ENCODE measurements at regions not wholly inside any gene's neighbourhood (a gene's known extent, or its start where the extent isn't known, plus 50 kb on each side); places are given as distances from the start of the nearest gene placed in this dataset.

GRCh38 chr4:126798214-126798613 lies 834.5 kb upstream of the INTU start:
- intact Hi-C loops (cut with DNase I), result no loop called here
- no peak for DNase-seq
- no peak for ATAC-seq (ENCODE audit: poor library complexity)

- DNase-seq (no peak), ATAC-seq (ENCODE audit: poor library complexity) (no peak)
- intact Hi-C loops (cut with DNase I), result no loop called here
Measured at GRCh38 chr4:126799416-126799815, 833.3 kb upstream of the INTU start.

- intact Hi-C loops (cut with DNase I), result no loop called here
Measured at GRCh38 chr4:126799971-126800574, 832.7 kb upstream of the INTU start.

DNA sequence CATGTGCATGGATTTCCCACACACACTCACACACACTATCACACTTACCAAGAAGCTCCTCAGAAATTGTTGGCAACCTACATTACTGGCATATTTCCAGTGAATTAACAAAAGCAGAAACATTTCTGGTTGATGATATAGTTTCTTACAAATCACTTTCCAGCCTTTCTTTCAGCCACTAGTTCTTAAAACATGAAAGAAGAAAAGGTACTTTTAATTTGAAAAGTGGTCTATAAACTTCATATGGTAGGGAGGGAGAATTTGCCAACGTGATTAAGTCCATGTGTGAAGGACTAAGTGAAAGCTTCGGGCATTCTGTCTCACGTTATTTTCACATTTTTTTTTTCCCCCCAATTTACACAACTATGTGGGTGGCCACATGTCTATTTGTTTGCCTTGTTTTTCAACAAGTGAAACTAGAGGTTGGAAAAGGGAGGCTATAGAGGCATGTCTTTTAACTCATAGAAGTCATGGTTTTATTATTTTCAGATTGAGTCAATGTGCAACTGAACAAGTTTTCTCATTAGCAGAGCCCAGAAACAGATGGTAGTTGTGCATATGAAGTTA lies 832.1 kb upstream of the INTU start:
- intact Hi-C loops (cut with DNase I), result no loop called here
- ATAC-seq (ENCODE audit: poor library complexity), result no peak
- DNase-seq, result no peak

More at GRCh38 chr4:126799971-126800574, 832.7 kb upstream of the INTU start:
- ATAC-seq (ENCODE audit: poor library complexity) (no peak), DNase-seq (no peak)

DNA sequence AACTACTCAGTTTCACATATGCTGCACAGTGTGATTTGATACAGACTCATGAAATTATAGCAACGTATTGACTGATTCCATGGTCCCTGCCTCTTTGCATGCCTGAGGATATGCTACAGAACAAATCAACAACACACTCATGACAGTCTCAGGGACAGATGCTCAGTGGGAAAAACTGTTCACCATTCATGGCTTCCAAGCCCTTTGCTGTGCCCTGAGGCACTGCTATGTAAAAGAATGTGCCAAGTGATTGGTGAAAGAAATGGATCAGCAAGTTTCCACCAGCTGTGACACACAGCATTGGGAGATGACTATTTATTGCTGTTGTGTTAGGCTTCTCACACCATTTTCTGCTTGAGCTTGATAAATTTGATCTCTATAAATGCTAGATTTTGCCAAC lies 825.6 kb upstream of the INTU start:
- intact Hi-C loops (cut with DNase I), result no loop called here
- DNase-seq (no peak), ATAC-seq (ENCODE audit: poor library complexity) (no peak)

DNA sequence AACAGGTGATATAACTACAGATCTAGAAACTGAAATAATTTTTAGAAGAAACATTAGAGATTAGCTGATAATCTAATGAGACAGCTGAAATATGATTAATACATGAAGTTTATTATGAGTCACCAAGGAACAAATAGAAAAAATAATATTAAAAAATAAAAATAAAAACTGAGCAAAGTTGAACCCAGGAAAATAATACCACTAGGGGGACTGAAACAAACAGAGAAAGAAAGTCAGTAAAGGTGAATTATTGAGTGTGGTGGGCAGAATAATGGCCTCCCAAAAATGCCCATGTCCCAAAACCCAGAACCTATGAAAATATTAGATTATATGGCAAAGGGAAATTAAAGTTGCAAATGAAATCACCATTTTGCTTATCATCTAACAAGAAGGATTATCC lies 820.7 kb upstream of the INTU start:
- ATAC-seq (ENCODE audit: poor library complexity), result no peak
- intact Hi-C loops (cut with DNase I), result no loop called here
- DNase-seq, result no peak

DNA sequence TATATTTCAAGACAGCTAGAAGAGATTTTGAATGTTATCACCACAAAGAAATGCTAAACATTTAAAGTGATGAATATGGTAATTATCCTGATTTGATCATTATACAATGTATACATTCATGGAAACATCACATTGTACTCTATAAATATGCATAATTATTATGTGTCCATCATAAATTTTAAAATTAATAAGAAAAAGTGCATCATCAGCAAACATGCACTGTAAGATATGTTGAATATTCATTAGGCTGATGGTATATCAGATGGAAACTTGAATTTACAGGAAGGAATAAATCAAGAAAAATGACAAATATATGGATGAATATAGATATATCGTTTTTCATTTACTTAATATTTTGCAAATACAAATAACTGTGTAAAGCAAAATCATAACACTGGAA lies 812.1 kb upstream of the INTU start:
- intact Hi-C loops (cut with DNase I), result no loop called here
- DNase-seq (no peak), ATAC-seq (ENCODE audit: poor library complexity) (no peak)

DNA sequence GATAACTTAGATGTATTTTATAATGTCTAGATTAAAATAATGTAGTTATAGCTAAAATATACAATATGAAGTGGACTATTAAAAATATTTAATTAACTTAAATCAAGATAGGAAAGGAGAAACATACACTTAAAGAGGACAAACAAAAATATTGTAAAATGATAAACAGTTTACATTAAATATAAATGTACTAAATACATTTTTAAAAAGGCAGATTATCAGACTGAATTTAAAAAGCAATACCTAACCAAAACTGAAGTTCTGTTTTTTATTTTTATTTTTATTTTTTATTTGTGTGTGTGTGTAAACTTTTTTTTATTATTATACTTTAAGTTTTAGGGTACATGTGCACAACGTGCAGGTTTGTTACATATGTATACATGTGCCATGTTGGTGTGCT lies 811.6 kb upstream of the INTU start:
- intact Hi-C loops (cut with DNase I), result no loop called here
- no peak for ATAC-seq (ENCODE audit: poor library complexity)
- DNase-seq, result no peak

DNA sequence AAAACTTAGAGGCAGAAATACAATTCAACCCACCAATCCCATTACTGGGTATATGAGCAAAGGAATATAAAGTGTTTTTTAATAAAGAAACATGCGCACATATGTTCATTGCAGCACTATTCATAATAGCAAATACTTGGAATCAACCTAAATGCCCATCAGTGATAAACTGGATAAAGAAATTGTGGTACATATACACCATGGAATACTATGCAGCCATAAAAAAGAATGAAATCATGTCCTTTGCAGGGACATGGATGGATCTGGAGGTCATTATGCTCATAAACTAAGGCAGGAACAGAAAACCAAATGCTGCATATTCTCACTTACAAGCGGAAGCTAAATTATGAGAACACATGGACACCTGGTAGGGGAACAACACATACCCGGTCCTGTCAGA lies 807.7 kb upstream of the INTU start:
- DNase-seq (no peak), ATAC-seq (ENCODE audit: poor library complexity) (no peak)
- intact Hi-C loops (cut with DNase I), result no loop called here

DNA sequence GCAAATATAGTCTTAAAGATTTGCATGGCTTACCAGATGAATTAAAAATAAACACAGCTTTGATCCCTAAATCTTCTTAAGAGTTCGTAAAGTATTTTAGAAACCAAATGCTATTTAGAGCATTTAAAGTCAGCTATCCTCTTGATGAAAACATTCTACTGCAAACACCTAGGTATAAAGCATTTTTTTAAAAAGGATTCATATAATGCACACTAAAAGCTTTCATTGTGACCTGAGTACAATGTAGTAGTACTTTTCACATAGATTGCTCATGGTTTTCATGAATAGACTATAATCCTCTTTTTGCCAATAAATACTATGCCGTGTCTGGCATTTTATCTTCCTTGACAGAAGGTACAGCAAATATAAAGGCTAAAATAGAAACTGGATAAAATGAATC lies 805.1 kb upstream of the INTU start:
- intact Hi-C loops (cut with DNase I), result no loop called here
- ATAC-seq (ENCODE audit: poor library complexity), result no peak
- DNase-seq, result no peak

DNA sequence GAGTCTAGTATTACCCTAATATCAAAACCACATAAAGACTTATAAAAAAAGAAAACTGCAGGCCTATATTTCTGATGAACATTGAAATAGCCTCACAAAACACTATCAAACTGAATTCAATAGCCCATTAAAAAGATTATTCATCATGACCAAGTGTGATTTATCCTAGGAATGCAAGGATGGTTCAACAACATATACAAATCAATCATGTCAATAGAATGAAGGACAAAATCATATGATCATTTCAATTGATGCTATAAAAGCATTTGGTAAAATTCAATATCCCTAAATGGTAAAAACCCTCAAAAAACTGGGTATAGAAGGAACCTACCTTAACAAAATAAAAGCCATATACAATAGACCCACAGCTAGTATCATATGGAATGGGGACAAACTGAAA lies 797.9 kb upstream of the INTU start:
- ATAC-seq (ENCODE audit: poor library complexity) (no peak), DNase-seq (no peak)
- intact Hi-C loops (cut with DNase I), result no loop called here

- DNase-seq (no peak), ATAC-seq (ENCODE audit: poor library complexity) (no peak)
- intact Hi-C loops (cut with DNase I), result no loop called here
Measured at GRCh38 chr4:126838941-126839679, 793.6 kb upstream of the INTU start.

- intact Hi-C loops (cut with DNase I), result no loop called here
- ATAC-seq (ENCODE audit: poor library complexity) (no peak), DNase-seq (no peak)
Measured at GRCh38 chr4:126843492-126844067, 789.2 kb upstream of the INTU start.

GRCh38 chr4:126850286-126850685 lies 782.5 kb upstream of the INTU start:
- no peak for ATAC-seq (ENCODE audit: poor library complexity)
- intact Hi-C loops (cut with DNase I), result no loop called here
- DNase-seq, result no peak

GRCh38 chr4:126851391-126851790 lies 781.4 kb upstream of the INTU start:
- intact Hi-C loops (cut with DNase I), result no loop called here
- DNase-seq (no peak), ATAC-seq (ENCODE audit: poor library complexity) (no peak)

DNA sequence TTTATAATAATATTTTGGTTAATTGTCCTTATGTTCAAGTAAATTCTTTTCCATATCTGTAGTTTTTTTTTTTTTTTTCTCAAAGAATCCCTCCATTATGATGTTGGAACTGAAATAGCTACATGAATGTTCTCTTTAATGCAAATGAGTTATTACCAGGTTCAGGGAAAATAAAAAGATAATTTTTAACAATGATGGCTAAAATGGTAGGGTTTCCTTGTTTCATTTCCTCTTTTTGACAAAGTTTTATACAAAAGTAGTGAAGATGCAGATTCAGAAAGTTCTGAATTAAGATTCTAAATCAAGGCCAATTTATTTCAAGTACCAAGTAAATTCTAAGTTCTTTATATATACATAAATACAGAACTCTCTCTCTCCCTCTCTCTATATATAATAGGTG lies 779.0 kb upstream of the INTU start:
- no peak for ATAC-seq (ENCODE audit: poor library complexity)
- DNase-seq, result no peak
- intact Hi-C loops (cut with DNase I), result no loop called here

DNA sequence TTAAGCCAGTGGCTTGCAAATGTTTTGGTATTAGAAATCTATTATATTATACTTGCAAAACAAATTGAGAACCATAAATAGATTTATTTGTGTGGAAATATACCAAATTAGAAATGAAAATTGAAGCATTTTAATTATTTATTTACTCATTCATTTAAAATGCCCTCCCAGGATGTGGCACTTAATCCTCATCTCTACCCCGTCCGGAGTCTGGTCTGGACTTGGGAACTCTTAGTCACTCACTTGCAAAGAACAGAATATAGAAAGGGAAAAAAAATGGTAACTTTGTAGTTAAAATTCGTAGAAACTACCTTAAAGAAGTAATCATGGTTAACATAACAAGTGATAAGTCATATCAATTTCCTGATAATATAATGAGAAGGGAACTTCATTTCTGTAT lies 775.9 kb upstream of the INTU start:
- ATAC-seq (ENCODE audit: poor library complexity) (no peak), DNase-seq (no peak)
- intact Hi-C loops (cut with DNase I), result no loop called here

DNA sequence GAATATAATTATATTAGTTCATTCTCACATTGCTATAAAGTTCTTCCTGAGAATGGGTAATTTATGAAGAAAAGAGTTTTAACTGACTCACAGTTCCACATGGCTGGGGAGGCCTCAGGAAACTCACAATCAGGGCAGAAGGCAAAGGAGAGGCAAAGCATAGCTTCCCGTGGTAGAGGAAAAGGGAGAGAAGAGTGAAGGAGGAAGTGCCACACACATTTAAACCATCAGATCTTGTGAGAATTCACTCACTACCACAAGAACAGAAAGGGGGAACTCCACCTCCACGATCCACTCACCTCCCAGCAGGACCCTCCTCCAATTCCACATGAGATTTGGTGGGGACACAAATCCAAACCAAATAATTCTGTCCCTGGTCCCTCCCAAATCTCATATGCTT lies 773.4 kb upstream of the INTU start:
- ATAC-seq (ENCODE audit: poor library complexity), result no peak
- no peak for DNase-seq
- intact Hi-C loops (cut with DNase I), result no loop called here

GRCh38 chr4:126859872-126860271 lies 772.9 kb upstream of the INTU start:
- DNase-seq, result no peak
- ATAC-seq (ENCODE audit: poor library complexity), result no peak
- intact Hi-C loops (cut with DNase I), result no loop called here

DNA sequence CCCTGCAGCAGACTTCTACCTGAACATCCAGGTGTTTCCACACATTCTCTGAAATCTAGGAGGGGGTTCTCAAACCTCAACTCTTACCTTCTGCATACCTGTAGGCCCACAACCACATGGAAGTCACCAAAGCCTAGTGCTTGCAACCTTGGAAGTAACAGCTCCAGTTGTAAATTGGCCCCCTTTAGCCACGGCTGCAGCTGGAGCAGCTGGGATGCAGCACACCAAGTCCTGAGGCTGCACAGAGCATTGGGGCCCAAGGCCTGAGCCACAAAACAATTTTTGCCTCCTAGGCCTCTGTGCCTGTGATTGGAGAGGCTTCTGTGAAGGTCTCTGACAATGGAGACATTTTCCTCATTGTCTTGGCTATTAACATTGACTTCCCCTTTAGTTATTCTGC lies 772.4 kb upstream of the INTU start:
- intact Hi-C loops (cut with DNase I), result no loop called here
- ATAC-seq (ENCODE audit: poor library complexity) (no peak), DNase-seq (no peak)

Data from Right ventricle myocardium superior (tissue), 1 donor.